ENCODE measurements at regions not wholly inside any gene's neighbourhood (a gene's known extent, or its start where the extent isn't known, plus 50 kb on each side); places are given as distances from the start of the nearest gene placed in this dataset.
"Not testable (repeated sequence)": the region's sequence is repeated elsewhere in the genome, so short reads cannot be mapped to it uniquely, and the experiment has no call there.

- no peak for DNase-seq (ENCODE audit: low read depth)
- no peak overlapping the region for H3K4me3 ChIP-seq (ENCODE audit: low read depth, low read length)
- TF ChIP-seq CTCF (conservative IDR thresholded peaks at IDR 0.05; ENCODE audit: low read depth, low read length): no peak
Observed at GRCh38 chr6:40135491-40136072, 201.3 kb upstream of the MOCS1 start.

GRCh38 chr6:40133981-40134380 lies 199.7 kb upstream of the MOCS1 start:
- H3K4me3 ChIP-seq (ENCODE audit: low read depth, low read length); DNase-seq (ENCODE audit: low read depth): not testable (repeated sequence)

GRCh38 chr6:40131675-40132074 lies 197.4 kb upstream of the MOCS1 start:
- no peak for TF ChIP-seq CTCF (conservative IDR thresholded peaks at IDR 0.05; ENCODE audit: low read depth, low read length)
- H3K4me3 ChIP-seq (ENCODE audit: low read depth, low read length): no peak overlapping the region
- DNase-seq (ENCODE audit: low read depth): peak; percentile 1

GRCh38 chr6:40128127-40128526 lies 193.9 kb upstream of the MOCS1 start:
- no peak overlapping the region for H3K4me3 ChIP-seq (ENCODE audit: low read depth, low read length)
- no peak for TF ChIP-seq CTCF (conservative IDR thresholded peaks at IDR 0.05; ENCODE audit: low read depth, low read length)
- DNase-seq (ENCODE audit: low read depth): no peak

- no peak for TF ChIP-seq CTCF (conservative IDR thresholded peaks at IDR 0.05; ENCODE audit: low read depth, low read length)
- no peak for DNase-seq (ENCODE audit: low read depth)
- H3K4me3 ChIP-seq (ENCODE audit: low read depth, low read length): no peak overlapping the region
Observed at GRCh38 chr6:40125680-40126394, 191.6 kb upstream of the MOCS1 start.

- no peak for TF ChIP-seq CTCF (conservative IDR thresholded peaks at IDR 0.05; ENCODE audit: low read depth, low read length)
- DNase-seq (ENCODE audit: low read depth): no peak
- no peak overlapping the region for H3K4me3 ChIP-seq (ENCODE audit: low read depth, low read length)
Observed at GRCh38 chr6:40124924-40125323, 190.7 kb upstream of the MOCS1 start.

GRCh38 chr6:40116832-40117231 lies 182.6 kb upstream of the MOCS1 start:
- TF ChIP-seq CTCF (conservative IDR thresholded peaks at IDR 0.05; ENCODE audit: low read depth, low read length): no peak
- no peak overlapping the region for H3K4me3 ChIP-seq (ENCODE audit: low read depth, low read length)
- DNase-seq (ENCODE audit: low read depth): no peak
